ENCODE measurements at regions not wholly inside any gene's neighbourhood (a gene's known extent, or its start where the extent isn't known, plus 50 kb on each side); places are given as distances from the start of the nearest gene placed in this dataset.

GRCh38 chr2:58904095-58904494, 663.0 kb upstream of the FANCL start:
- DNase-seq (ENCODE audit: low read depth): no peak

GRCh38 chr2:58903427-58903826, 662.3 kb upstream of the FANCL start:
- DNase-seq (ENCODE audit: low read depth): no peak

GRCh38 chr2:58900246-58901027, 659.3 kb upstream of the FANCL start:
- no peak for DNase-seq (ENCODE audit: low read depth)

GRCh38 chr2:58899692-58900091, 658.6 kb upstream of the FANCL start:
- DNase-seq (ENCODE audit: low read depth): no peak

- DNase-seq (ENCODE audit: low read depth): no peak
These were observed 655.5 kb upstream of the FANCL start for GRCh38 chr2:58896638-58897037.

- DNase-seq (ENCODE audit: low read depth): no peak
These were observed 654.7 kb upstream of the FANCL start for GRCh38 chr2:58895857-58896256.

GRCh38 chr2:58893656-58894351, 652.7 kb upstream of the FANCL start:
- DNase-seq (ENCODE audit: low read depth): no peak

- no peak for DNase-seq (ENCODE audit: low read depth)
These were observed 650.8 kb upstream of the FANCL start for GRCh38 chr2:58891828-58892377.

- DNase-seq (ENCODE audit: low read depth): no peak
These were observed 649.9 kb upstream of the FANCL start for GRCh38 chr2:58890865-58891525.

- no peak for DNase-seq (ENCODE audit: low read depth)
These were observed 644.9 kb upstream of the FANCL start for GRCh38 chr2:58886009-58886408.

GRCh38 chr2:58879834-58880233, 638.7 kb upstream of the FANCL start:
- DNase-seq (ENCODE audit: low read depth): no peak

- DNase-seq (ENCODE audit: low read depth): no peak
These were observed 637.7 kb upstream of the FANCL start for GRCh38 chr2:58878778-58879177.

GRCh38 chr2:58876126-58876525, 635.0 kb upstream of the FANCL start:
- DNase-seq (ENCODE audit: low read depth): no peak

- DNase-seq (ENCODE audit: low read depth): no peak
These were observed 634.3 kb upstream of the FANCL start for GRCh38 chr2:58875436-58875835.

- no peak for DNase-seq (ENCODE audit: low read depth)
These were observed 630.5 kb upstream of the FANCL start for GRCh38 chr2:58871469-58872142.

GRCh38 chr2:58870704-58871103, 629.6 kb upstream of the FANCL start:
- DNase-seq (ENCODE audit: low read depth): no peak

GRCh38 chr2:58866946-58867345, 625.8 kb upstream of the FANCL start:
- DNase-seq (ENCODE audit: low read depth): no peak

- no peak for DNase-seq (ENCODE audit: low read depth)
These were observed 625.4 kb upstream of the FANCL start for GRCh38 chr2:58866527-58866926.

- DNase-seq (ENCODE audit: low read depth): no peak
These were observed 624.9 kb upstream of the FANCL start for GRCh38 chr2:58866040-58866439.

GRCh38 chr2:58865436-58865835, 624.3 kb upstream of the FANCL start:
- DNase-seq (ENCODE audit: low read depth): no peak

- no peak for DNase-seq (ENCODE audit: low read depth)
These were observed 621.1 kb upstream of the FANCL start for GRCh38 chr2:58862244-58862643.

- no peak for DNase-seq (ENCODE audit: low read depth)
These were observed 619.5 kb upstream of the FANCL start for GRCh38 chr2:58860586-58860985.

Measured in stimulated activated CD8-positive, alpha-beta memory T cell treated with anti-CD3 and anti-CD28 coated beads, Interleukin-12 subunit alpha, Interleukin-12 subunit beta, amount 100 ng/mL, for 4 hours (primary cell).